HG03064 (cell line): ENCODE measurements at regions not wholly inside any gene's neighbourhood (a gene's known extent, or its start where the extent isn't known, plus 50 kb on each side); places are given as distances from the start of the nearest gene placed in this dataset.

ENCODE experiments used
- ATAC-seq: cut with Tn5 transposase; IDR thresholded peaks from one replicate; pipeline ENCODE4 v1.9.1; 2021; ENCODE audit warnings: low read depth; ENCODE audit not compliant: unreplicated experiment

DNA sequence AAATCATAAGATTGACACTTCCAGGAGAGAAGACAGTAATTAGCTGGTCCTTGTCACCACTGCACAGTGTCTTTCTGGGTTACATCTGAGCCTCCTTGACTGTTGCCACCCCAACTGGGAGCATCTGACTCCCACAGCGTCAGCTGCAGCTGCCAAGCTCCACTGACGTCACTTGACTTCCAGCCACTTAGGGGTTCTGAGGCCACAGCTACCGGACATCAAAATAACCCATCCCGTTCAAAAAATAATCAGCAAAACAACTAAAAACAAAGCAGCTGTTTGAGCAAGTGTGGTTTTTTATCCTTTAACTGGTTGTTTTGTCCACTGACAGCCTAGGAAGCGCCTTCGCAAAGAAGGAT is 206.5 kb upstream of the AGAP1 start:
- ATAC-seq = no peak

GRCh38 chr2:235291461-235291860 is 202.4 kb upstream of the AGAP1 start:
- no peak for ATAC-seq

DNA sequence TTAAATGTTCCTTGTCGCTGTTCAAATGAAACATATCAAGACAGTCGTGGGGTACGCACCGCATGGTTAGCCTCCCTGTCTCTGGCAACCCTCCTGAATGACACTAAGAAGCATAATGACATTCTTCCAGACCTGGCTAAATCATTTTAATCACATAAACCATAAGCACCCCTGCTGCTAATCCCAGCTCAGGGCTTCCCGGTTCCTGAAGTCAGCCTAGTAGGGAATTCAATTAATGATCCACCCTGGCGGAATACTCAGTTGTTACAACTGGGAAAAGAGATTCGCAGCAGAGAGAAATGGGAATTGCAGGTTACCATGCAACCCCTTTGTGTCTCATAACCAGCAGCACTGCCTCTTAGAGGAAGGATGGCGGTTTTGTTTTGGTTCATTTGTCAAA is 200.8 kb upstream of the AGAP1 start:
- ATAC-seq = no peak

- ATAC-seq = no peak
Measured at GRCh38 chr2:235295831-235296230, 198.0 kb upstream of the AGAP1 start.

DNA sequence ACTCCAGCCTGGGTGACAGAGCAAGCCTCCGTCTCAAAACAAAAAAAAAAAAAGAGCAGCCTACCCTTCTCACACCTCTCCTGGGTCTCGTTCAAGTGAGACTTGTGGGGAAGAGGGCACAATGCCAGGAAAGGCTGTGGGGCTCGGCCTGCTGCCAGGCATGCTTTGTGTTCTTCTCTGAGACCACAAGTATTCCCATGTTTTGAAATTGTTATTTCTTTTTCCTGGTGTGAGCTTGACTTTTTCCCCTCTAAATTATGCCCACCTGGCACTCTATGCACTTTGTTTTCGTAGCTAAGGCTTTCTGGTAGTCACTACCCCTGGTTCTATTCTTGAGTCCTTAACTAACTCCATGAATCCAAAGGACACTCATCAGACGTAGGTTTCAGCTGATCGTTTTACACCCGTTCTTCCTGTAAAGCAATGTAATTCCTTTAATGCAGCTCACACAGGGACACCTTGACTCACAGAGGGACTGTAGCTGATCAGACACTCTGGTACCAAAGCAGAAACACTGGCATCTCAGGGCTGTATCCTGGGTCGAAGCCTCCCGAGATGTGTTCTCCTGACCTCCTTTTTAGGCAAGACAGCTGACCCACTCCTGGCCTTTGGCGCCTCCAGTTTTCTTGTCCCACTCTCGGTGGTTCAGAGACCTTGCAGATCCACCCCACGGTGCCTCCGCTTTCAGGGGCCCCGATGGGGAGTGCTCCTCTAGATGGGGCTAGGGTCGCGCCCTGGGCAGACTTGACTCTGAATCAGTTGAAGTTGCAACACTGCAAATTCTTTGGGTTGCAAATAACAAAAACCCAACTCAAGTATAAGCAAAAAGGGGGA is 193.3 kb upstream of the AGAP1 start:
- no peak for ATAC-seq

DNA sequence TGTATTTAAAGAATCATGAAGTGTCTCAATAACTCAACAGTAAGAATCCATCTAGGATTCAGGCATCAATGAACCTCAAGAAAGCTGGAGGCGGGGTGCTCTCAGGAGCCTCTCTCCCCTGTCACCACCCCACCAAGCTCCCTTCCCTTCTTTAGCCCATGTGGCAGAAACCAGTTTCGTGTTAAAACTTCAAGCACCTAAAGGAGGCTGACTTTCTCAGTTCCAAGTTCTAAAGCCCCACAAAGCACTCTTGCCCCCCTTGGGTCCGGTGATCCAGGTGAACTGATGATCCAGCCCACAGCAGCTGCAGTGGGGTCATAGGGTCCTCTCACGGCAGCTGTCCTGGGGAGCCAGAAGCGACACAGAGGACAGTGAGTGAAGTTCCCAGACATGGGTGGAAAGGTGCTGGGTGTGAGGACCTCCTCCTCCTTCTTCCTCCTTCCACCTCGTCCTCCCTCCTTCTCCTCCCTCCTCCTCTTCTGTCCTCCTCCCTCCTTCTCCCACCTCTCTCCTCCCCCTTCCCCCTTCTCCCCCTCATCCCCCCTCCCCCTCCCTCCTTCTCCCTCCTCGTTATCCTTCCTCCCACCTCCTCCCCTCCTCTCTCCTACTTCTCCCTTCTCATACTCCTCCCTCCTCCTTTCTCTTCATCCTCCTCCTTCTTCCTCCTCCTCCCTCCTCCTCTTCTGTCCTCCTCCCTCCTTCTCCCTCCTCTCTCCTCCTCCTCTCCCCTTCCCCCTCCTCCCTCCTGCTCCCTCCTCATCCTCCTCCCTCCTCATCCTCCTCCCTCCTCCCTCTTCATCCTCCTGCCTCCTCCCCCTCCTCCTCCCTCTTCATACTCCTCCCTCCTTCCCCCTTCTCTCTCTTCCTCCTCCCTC is 192.4 kb upstream of the AGAP1 start:
- no peak for ATAC-seq

GRCh38 chr2:235302263-235302662 is 191.6 kb upstream of the AGAP1 start:
- ATAC-seq = no peak

DNA sequence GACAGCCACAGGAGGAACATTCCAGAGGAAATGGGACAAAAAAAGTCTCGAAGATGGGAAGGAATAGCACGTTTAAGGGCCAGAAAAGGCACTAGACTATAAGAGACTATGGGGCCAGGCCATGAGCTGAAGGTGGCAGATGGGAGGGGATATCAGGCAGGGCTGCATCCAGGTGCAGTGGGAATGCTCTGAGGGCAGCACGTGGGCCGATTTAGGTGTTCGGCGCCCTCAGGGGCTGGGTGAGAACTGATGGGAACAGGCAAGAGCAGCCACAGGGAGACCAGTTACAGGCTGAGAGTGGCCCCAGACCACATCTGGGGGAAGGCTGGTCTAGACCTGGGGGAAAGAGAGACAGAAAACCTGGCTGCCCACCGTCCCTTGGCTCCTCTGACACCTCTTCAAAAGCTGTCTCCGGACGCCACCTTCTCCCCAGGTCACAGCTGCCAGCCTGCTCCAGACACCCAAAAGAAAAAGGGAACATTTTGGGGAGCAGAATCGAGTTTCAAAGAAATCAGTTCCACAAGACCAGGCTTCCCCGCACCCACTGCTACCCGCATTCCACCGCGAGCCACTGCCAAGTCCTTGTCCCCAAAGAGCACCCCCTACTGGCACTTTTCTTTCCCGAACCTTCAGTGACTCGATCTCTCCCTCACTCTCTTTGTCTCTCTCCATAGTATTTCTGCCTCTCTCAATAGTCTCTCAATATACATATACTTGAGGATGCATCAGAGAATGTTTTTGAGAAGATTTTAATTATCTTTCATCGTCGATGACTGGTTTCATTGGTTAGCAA is 190.1 kb upstream of the AGAP1 start:
- ATAC-seq = no peak

DNA sequence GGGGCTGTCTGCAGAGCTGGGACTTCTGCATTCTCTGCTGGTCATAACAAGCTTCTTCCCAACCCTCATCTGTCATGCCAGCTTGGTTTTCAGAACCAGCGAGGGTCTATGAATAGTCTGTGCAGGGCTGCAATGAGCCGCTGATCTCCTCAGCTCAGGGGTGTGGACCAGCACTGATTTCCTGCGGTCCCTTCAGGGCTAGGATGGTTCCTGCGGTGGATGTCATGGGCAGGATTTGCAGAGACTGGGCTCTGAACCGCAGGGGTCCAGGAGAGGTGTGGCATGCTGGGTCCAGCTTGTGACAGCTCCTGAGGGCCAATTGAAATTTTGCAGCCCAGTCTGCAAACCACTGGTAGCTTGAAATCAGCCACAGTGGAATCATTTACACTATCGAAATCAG is 188.2 kb upstream of the AGAP1 start:
- ATAC-seq = no peak

DNA sequence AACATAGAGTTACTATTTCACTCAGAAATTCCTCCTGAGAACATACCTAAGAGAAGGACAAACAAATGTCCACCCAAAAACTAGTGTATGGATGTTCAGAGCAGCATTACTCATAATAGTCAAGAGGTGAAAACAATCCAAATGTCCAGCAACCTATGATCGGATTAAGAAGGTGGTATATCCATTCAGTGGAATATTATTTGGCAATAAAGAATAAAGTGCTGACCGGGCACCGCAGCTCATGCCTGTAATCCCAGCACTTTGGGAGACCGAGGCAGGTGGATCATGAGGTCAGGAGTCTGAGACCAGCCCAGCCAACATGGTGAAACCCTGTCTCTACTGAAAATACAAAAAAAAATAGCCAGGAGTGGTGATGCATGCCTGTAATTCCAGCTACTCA is 182.8 kb upstream of the AGAP1 start:
- ATAC-seq = no peak

GRCh38 chr2:235312571-235312970 is 181.3 kb upstream of the AGAP1 start:
- no peak for ATAC-seq

GRCh38 chr2:235314371-235314930 is 179.4 kb upstream of the AGAP1 start:
- ATAC-seq = no peak

- no peak for ATAC-seq
Measured at GRCh38 chr2:235319095-235319494, 174.7 kb upstream of the AGAP1 start.

DNA sequence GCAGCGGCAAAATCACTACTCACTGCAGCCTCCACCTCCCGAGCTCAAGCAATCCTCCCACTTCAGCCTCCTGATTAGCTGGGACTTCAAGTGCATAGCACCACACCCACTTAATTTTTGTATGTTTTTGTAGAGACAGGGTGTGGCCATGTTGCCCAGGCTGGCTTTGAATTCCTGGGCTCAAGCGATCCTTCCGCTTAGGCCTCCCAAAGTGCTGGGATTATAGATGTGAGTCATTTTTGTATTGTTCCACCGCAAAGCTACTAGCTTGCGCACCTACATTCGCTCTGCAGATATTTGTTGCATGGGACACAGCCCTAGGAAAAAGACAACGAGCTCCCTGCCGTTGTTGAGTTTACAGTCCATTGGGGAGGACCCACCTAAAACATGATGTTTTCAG is 173.5 kb upstream of the AGAP1 start:
- ATAC-seq = no peak

- no peak for ATAC-seq
Measured at GRCh38 chr2:235324324-235324723, 169.5 kb upstream of the AGAP1 start.

- ATAC-seq = no peak
Measured at GRCh38 chr2:235325151-235325550, 168.7 kb upstream of the AGAP1 start.

GRCh38 chr2:235328991-235329390 is 164.9 kb upstream of the AGAP1 start:
- ATAC-seq = no peak

DNA sequence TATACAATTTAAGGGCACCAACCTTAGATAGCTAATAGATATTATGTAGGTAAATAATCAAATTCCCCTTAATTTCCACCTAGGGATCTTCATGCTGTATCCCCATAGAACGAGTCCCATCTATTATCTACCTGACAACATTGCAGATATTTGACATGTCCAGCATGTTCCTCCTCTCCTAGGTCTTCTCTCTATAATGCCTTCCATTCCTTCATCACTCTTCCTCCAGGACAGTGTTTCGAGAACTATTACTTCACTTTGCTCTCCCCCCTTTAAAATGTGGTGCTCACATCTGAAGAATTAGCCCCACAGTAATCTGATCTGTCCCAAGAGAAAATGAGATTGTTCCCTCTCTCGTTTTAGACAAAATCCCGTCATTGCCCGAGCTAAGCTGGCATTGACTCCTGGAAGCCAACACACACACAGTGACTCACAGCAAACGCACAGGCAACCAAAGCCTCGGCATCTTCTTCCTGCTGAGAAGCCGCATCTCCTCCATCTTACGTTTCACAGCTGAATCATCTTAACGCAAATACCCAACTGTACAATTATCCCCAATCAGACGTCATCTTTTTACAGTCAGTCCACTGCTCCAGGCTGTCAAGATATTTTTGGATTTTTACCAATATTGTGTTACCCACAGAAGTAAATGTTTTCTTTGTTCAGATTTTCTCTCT is 162.9 kb upstream of the AGAP1 start:
- no peak for ATAC-seq

DNA sequence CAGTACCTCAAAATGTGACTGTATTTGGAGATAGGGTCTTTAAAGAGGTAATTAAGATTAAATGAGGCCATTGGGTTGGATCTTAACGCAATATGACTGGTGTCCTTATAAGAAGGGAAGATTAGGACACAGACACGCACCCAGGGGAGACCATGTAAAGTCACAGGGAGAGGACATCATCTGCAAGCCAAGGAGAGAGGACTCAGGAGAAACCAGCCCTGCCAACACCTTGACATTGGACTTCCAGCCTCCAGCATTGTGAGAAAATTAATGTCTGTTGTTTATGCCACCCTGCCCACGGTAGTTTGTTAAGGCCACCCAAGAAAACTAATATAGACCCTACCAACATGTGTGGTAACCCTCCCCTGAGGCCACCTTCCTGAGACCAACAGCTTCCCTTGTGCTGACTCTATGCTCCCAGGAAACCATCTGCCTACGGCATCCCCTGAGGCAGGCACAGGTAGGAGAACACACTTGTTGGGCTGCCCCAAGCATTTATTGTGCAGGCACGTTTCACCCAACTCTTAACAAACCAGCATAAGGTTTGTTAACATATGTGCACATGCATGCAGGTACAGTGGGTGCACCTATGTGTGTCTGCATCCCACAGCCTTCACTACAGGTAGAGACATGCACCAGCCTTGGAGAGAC is 161.5 kb upstream of the AGAP1 start:
- ATAC-seq = no peak

- ATAC-seq = no peak
Measured at GRCh38 chr2:235333076-235333475, 160.8 kb upstream of the AGAP1 start.
